ENCODE measurements at regions not wholly inside any gene's neighbourhood (a gene's known extent, or its start where the extent isn't known, plus 50 kb on each side); places are given as distances from the start of the nearest gene placed in this dataset.

DNA sequence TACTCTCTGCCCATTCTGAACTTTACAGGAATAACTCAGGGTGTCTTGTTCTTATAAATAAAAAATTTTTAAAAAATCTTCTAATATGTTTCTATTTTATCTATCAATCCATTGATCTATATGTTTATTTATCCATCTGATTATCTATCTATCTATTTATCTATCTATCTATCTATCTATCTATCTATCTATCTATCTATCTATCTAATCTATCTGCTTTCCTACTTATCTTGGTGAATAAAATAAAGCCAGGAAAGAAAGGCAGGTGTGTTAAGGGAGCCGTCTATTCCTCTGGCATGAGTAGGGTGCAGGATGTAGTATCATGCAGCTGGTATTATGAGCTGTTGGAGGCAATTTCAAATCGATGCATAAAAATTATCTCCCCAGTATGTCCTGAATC is 153.0 kb downstream of the FOXA2 start:
- H3K4me3 ChIP-seq (ENCODE audit: low read depth, low read length) = no peak overlapping the region
- H3K9me3 ChIP-seq (ENCODE audit: control insufficient read depth, low read length) = no peaks in the 10 kb centered on the region
- H3K27me3 ChIP-seq (ENCODE audit: control insufficient read depth, insufficient read depth, low read length) = no peaks in the 10 kb centered on the region
- no peaks in the 10 kb centered on the region for H3K36me3 ChIP-seq (ENCODE audit: control insufficient read depth, insufficient read depth, low read length)
- H3K9ac ChIP-seq = no peak overlapping the region
- H3K4me2 ChIP-seq (ENCODE audit: low read length) = no peak overlapping the region
- H3K4me1 ChIP-seq = no peaks in the 10 kb centered on the region
- TF ChIP-seq, protein P1, sequence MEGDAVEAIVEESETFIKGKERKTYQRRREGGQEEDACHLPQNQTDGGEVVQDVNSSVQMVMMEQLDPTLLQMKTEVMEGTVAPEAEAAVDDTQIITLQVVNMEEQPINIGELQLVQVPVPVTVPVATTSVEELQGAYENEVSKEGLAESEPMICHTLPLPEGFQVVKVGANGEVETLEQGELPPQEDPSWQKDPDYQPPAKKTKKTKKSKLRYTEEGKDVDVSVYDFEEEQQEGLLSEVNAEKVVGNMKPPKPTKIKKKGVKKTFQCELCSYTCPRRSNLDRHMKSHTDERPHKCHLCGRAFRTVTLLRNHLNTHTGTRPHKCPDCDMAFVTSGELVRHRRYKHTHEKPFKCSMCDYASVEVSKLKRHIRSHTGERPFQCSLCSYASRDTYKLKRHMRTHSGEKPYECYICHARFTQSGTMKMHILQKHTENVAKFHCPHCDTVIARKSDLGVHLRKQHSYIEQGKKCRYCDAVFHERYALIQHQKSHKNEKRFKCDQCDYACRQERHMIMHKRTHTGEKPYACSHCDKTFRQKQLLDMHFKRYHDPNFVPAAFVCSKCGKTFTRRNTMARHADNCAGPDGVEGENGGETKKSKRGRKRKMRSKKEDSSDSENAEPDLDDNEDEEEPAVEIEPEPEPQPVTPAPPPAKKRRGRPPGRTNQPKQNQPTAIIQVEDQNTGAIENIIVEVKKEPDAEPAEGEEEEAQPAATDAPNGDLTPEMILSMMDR (IDR thresholded peaks at IDR 0.05) = no peak
- no peaks in the 10 kb centered on the region for H3K79me2 ChIP-seq
- no peak overlapping the region for H3K27ac ChIP-seq
- H2AFZ ChIP-seq = no peak overlapping the region

DNA sequence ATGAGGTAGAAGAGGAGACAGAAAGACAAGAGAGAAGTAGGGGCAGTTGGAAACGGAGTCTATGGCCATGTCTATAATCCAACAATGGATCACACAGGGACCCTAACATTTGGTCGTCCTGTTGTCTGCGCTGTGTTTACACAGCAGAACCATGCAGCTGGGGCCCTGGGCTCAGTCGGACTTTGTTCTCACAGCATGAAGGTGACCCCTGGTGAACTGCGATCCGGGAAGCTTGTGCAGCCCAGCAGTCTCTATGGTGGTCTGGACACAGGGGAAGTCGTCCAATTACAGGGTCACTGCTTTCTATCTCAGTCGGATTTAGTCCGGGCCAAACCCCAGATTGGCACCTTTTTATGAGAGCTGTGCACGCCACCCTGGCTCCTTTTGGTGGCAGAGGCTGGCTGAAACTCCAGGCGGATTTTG is 153.6 kb downstream of the FOXA2 start:
- TF ChIP-seq, protein P1 (IDR thresholded peaks at IDR 0.05) = no peak
- no peak overlapping the region for H3K9ac ChIP-seq
- no peaks in the 10 kb centered on the region for H3K27me3 ChIP-seq (ENCODE audit: control insufficient read depth, insufficient read depth, low read length)
- H3K27ac ChIP-seq = no peak overlapping the region
- no peak overlapping the region for H3K4me2 ChIP-seq (ENCODE audit: low read length)
- H3K4me1 ChIP-seq = no peaks in the 10 kb centered on the region
- no peaks in the 10 kb centered on the region for H3K9me3 ChIP-seq (ENCODE audit: control insufficient read depth, low read length)
- H3K4me3 ChIP-seq (ENCODE audit: low read depth, low read length) = no peak overlapping the region
- H3K36me3 ChIP-seq (ENCODE audit: control insufficient read depth, insufficient read depth, low read length) = no peaks in the 10 kb centered on the region
- H3K79me2 ChIP-seq = no peaks in the 10 kb centered on the region
- H2AFZ ChIP-seq = no peak overlapping the region

DNA sequence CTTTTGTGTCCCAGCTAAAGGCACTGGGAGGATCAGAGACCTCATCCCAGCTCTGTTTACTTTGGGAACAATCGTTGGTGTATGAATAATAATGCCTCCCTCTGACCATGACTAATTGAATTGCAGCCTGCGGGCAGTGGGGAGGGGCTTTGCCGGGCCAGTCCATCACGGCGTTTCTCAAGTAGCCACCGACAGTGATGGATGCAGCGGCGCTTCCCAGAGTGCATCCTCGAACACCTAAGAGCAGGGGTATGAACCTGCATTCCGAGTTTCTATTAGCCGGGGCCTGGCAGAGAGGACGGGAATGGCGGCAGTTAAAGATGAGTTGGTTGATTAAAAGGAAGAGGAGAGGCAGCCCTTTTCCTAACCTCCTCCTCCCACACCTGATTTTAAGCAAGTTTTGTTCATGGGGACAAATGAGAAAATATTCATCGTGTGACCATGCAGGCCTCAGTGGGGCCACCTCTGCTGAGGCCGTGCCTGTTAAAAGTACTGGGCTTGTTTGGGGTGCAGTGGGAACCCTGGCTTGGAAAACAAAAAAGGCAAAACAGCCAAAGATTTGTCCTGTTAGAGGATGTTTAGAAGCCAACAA is 154.1 kb downstream of the FOXA2 start:
- Histone ChIP-seq H3K27me3 (ENCODE audit: control insufficient read depth, insufficient read depth, low read length) (no peaks in the 10 kb centered on the region), H3K27ac (no peak overlapping the region), H3K4me2 (ENCODE audit: low read length) (no peak overlapping the region), H3K9me3 (ENCODE audit: control insufficient read depth, low read length) (no peaks in the 10 kb centered on the region), H2AFZ (no peak overlapping the region), H3K9ac (no peak overlapping the region), H3K79me2 (no peaks in the 10 kb centered on the region), H3K36me3 (ENCODE audit: control insufficient read depth, insufficient read depth, low read length) (no peaks in the 10 kb centered on the region), H3K4me3 (ENCODE audit: low read depth, low read length) (no peak overlapping the region), H3K4me1 (no peaks in the 10 kb centered on the region)
- TF ChIP-seq, protein P1 (IDR thresholded peaks at IDR 0.05) = no peak

DNA sequence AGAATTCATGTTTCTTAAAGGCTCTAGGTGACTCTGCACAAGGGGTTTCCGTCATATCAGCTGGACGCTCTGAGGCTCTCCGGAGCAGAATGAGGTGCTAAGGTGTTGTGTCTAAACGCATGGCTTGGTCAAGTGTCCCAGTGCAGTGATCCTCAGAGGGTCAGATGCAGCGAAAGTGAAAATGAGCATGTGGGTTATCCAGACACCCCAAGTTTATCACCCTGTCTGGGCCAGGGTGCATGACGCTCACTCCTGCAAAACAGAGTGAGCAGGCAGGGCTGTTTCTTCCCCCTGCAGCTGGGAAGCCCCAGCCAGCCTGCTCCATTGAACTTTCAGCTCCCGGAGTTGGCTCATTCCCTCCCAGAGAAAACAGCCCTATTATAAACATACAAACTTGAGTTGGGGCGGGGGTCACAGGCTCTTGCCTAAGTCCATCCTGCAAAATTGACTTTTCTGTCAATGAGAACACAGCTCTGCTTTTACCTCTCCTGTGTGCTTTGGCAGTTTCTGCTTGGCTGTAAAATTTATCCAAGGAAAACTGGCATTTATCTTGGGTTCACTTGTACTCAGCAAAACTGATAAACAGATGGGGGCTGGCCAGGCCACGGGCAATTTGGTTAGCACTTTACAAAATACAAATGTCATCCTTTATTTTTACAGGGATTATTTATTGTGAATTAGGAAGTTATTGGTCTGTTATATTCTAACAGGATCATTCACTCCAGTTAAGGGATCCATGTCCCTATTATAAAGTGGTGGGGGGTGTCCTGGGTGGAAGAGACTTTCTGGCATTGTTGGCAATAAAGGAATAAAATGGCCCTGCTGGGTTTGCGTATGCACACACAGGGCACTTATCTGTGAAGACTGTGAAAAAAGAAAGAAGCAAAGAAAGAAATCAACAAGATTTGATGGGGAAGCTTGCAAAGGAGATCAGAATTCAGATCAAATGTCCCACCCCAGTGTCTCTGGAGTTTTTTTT is 154.9 kb downstream of the FOXA2 start:
- TF ChIP-seq, protein P1 (IDR thresholded peaks at IDR 0.05) = no peak
- no peaks in the 10 kb centered on the region for H3K79me2 ChIP-seq

More for the DNA sequence above, 154.9 kb downstream of the FOXA2 start:
- H3K9ac ChIP-seq = no peak overlapping the region
- no peak overlapping the region for H3K4me3 ChIP-seq (ENCODE audit: low read depth, low read length)
- no peaks in the 10 kb centered on the region for H3K36me3 ChIP-seq (ENCODE audit: control insufficient read depth, insufficient read depth, low read length)
- H3K4me1 ChIP-seq = no peaks in the 10 kb centered on the region
- H3K27me3 ChIP-seq (ENCODE audit: control insufficient read depth, insufficient read depth, low read length) = no peaks in the 10 kb centered on the region
- H3K4me2 ChIP-seq (ENCODE audit: low read length) = no peak overlapping the region
- no peak overlapping the region for H3K27ac ChIP-seq
- H2AFZ ChIP-seq = no peak overlapping the region
- H3K9me3 ChIP-seq (ENCODE audit: control insufficient read depth, low read length) = no peaks in the 10 kb centered on the region

Data from parathyroid adenoma (tissue), 2 donors.